SK-N-SH treated with all-trans-retinoic acid at 6 μM for 48 hours (cell line): ENCODE measurements at regions not wholly inside any gene's neighbourhood (a gene's known extent, or its start where the extent isn't known, plus 50 kb on each side); places are given as distances from the start of the nearest gene placed in this dataset.
A peak's percentile ranks its signal among the peaks of the same experiment; 100 is the strongest.

Experiments used
- ATAC-seq: fragments of 200-7000 bp; cut with Tn5 transposase; 3 replicates; pipeline ENCODE4 v1.9.1; 2020; ENCODE audit warnings: mild to moderate bottlenecking, moderate library complexity
- ARNTL ChIP-seq: fragments of 450-650 bp; formaldehyde crosslinking; IDR thresholded peaks from 2 replicates; pipeline ENCODE4 v1.5.0; 2020; ENCODE audit warnings: low read depth, mild to moderate bottlenecking, moderate library complexity, borderline replicate concordance
- CREB5 ChIP-seq: fragments of 250-450 bp; sonication (Bioruptor Pico); IDR thresholded peaks from 2 replicates; pipeline ENCODE4 v1.5.1; 2020; ENCODE audit warnings: low read depth, mild to moderate bottlenecking, moderate library complexity
- CSDC2 ChIP-seq: fragments of 250-450 bp; sonication (Bioruptor Pico); IDR thresholded peaks from 2 replicates; pipeline ENCODE4 v1.5.0; 2020; ENCODE audit warnings: mild to moderate bottlenecking, moderate library complexity
- CSRNP3 ChIP-seq: fragments of 250-450 bp; sonication (Bioruptor Pico); IDR thresholded peaks from 2 replicates; pipeline ENCODE4 v1.5.1; 2021; ENCODE audit warnings: mild to moderate bottlenecking, moderate library complexity
- ESRRG ChIP-seq: fragments of 250-450 bp; sonication (Bioruptor Pico); IDR thresholded peaks from 2 replicates; pipeline ENCODE4 v1.6.1; 2021; ENCODE audit warnings: mild to moderate bottlenecking
- GLIS3 ChIP-seq: fragments of 250-450 bp; sonication (Bioruptor Pico); IDR thresholded peaks from 2 replicates; pipeline ENCODE4 v1.5.0; 2020; ENCODE audit warnings: mild to moderate bottlenecking, moderate library complexity
- ISL1 ChIP-seq: fragments of 250-450 bp; sonication (Bioruptor Pico); IDR thresholded peaks from 2 replicates; pipeline ENCODE4 v2.1.2; 2022; ENCODE audit warnings: mild to moderate bottlenecking, moderate library complexity
- OSR1 ChIP-seq: fragments of 250-450 bp; sonication (Bioruptor Pico); IDR thresholded peaks from 2 replicates; pipeline ENCODE4 v1.8.0; 2022; ENCODE audit warnings: moderate library complexity, mild to moderate bottlenecking, inconsistent platforms
- PATZ1 ChIP-seq: fragments of 250-450 bp; sonication (Bioruptor Pico); IDR thresholded peaks from 2 replicates; pipeline ENCODE4 v1.8.0; 2020; ENCODE audit warnings: mild to moderate bottlenecking, moderate library complexity, borderline replicate concordance
- POU6F1 ChIP-seq: fragments of 250-450 bp; sonication (Bioruptor Pico); IDR thresholded peaks from 2 replicates; pipeline ENCODE4 v1.8.0; 2021; ENCODE audit warnings: low read depth, mild to moderate bottlenecking, moderate library complexity, borderline replicate concordance
- RARB ChIP-seq: fragments of 250-450 bp; sonication (Bioruptor Pico); IDR thresholded peaks from 2 replicates; pipeline ENCODE4 v1.8.0; 2021; ENCODE audit warnings: mild to moderate bottlenecking, moderate library complexity
- TCF4 ChIP-seq: fragments of 250-450 bp; sonication (Bioruptor Pico); IDR thresholded peaks from 2 replicates; pipeline ENCODE4 v1.8.0; 2021; ENCODE audit warnings: mild to moderate bottlenecking, moderate library complexity, borderline replicate concordance
- TOX ChIP-seq: fragments of 250-450 bp; sonication (Bioruptor Pico); IDR thresholded peaks from 2 replicates; pipeline ENCODE4 v1.8.0; 2021; ENCODE audit warnings: mild to moderate bottlenecking, moderate library complexity, borderline replicate concordance
- TSHZ2 ChIP-seq: fragments of 250-450 bp; sonication (Bioruptor Pico); IDR thresholded peaks from 2 replicates; pipeline ENCODE4 v1.5.0; 2020; ENCODE audit warnings: mild to moderate bottlenecking, moderate library complexity
- ZC3H10 ChIP-seq: fragments of 250-450 bp; sonication (Bioruptor Pico); IDR thresholded peaks from 2 replicates; pipeline ENCODE4 v1.5.1; 2021; ENCODE audit warnings: mild to moderate bottlenecking, moderate library complexity
- ZFP3 ChIP-seq: fragments of 250-450 bp; sonication (Bioruptor Pico); IDR thresholded peaks from 2 replicates; pipeline ENCODE4 v1.5.0; 2020; ENCODE audit warnings: mild to moderate bottlenecking, moderate library complexity
- ZFP30 ChIP-seq: fragments of 450-650 bp; formaldehyde crosslinking; IDR thresholded peaks from 2 replicates; pipeline ENCODE4 v1.5.0; 2022; ENCODE audit warnings: mild to moderate bottlenecking, moderate library complexity
- ZNF565 ChIP-seq: fragments of 450-650 bp; formaldehyde crosslinking; conservative IDR thresholded peaks from 2 replicates; pipeline ENCODE4 v1.5.0; 2020; ENCODE audit warnings: low read depth, mild to moderate bottlenecking, moderate library complexity
- ZNF70 ChIP-seq: fragments of 450-650 bp; formaldehyde crosslinking; IDR thresholded peaks from 2 replicates; pipeline ENCODE4 v1.5.0; 2020; ENCODE audit warnings: mild to moderate bottlenecking, moderate library complexity
- ZNF8 ChIP-seq: fragments of 450-650 bp; formaldehyde crosslinking; IDR thresholded peaks from 2 replicates; pipeline ENCODE4 v1.5.0; 2020; ENCODE audit warnings: mild to moderate bottlenecking, moderate library complexity

GRCh38 chr7:67343114-67343513, 346.5 kb downstream of the TYW1 start:
- ATAC-seq: peak; percentile 27; the same call in 2 of the 3 replicates
- TF ChIP-seq CREB5 (CRISPR knock-in tag) (no peak), ZFP3 (CRISPR knock-in tag) (no peak), CSDC2 (no peak), RARB (CRISPR knock-in tag) (no peak)
- TF ChIP-seq, all 23 proteins: peak for 0

GRCh38 chr7:67343572-67343971, 346.9 kb downstream of the TYW1 start:
- ATAC-seq: no peak; the same call in 2 of the 3 replicates
- TF ChIP-seq POU6F1 (CRISPR knock-in tag): no peak
- TF ChIP-seq TCF4 (CRISPR knock-in tag): peak; percentile 15; the same call in 1 of the 2 replicates
- TF ChIP-seq RARB (CRISPR knock-in tag): no peak
- TF ChIP-seq ISL1 (CRISPR knock-in tag): no peak
- TF ChIP-seq CSDC2: no peak

- no peak for ATAC-seq
- TF ChIP-seq ZC3H10 (CRISPR knock-in tag) (no peak), CREB5 (CRISPR knock-in tag) (no peak), ZNF565 (CRISPR knock-in tag) (no peak), POU6F1 (CRISPR knock-in tag) (no peak), ZFP3 (CRISPR knock-in tag) (no peak), ARNTL (CRISPR knock-in tag) (no peak), PATZ1 (no peak)
- TF ChIP-seq, all 23 proteins: peak for 0
Observed at GRCh38 chr7:67344481-67345193, 348.0 kb downstream of the TYW1 start.

GRCh38 chr7:67346126-67346525, 349.5 kb downstream of the TYW1 start:
- no peak for TF ChIP-seq ZNF8
- no peak for TF ChIP-seq ZNF565 (CRISPR knock-in tag)
- TF ChIP-seq ARNTL (CRISPR knock-in tag): no peak
- TF ChIP-seq CSRNP3: no peak
- TF ChIP-seq TCF4 (CRISPR knock-in tag): no peak
- TF ChIP-seq ESRRG (CRISPR knock-in tag): no peak
- no peak for TF ChIP-seq ZNF70 (CRISPR knock-in tag)
- no peak for TF ChIP-seq ISL1 (CRISPR knock-in tag)
- TF ChIP-seq ZFP30 (CRISPR knock-in tag): no peak
- TF ChIP-seq TOX (CRISPR knock-in tag): no peak
- no peak for TF ChIP-seq ZFP3 (CRISPR knock-in tag)
- no peak for TF ChIP-seq PATZ1
- TF ChIP-seq ZC3H10 (CRISPR knock-in tag): no peak
- no peak for TF ChIP-seq OSR1 (CRISPR knock-in tag)
- TF ChIP-seq TSHZ2: no peak
- TF ChIP-seq GLIS3 (CRISPR knock-in tag): no peak
- TF ChIP-seq, all 23 proteins: peak for 0

More at GRCh38 chr7:67346126-67346525, 349.5 kb downstream of the TYW1 start:
- no peak for ATAC-seq
